Heart right ventricle (tissue), 16 donors: ENCODE measurements at regions not wholly inside any gene's neighbourhood (a gene's known extent, or its start where the extent isn't known, plus 50 kb on each side); places are given as distances from the start of the nearest gene placed in this dataset.

ENCODE experiments used
- ATAC-seq, 8 donors: fragments of 200-7000 bp; cut with Tn5 transposase; one replicate each; pipeline ENCODE4 v1.9.1; 2020; ENCODE audit warnings: mild to moderate bottlenecking in 8 of 8, moderate library complexity in 8 of 8, moderate number of reproducible peaks in 1 of 8
- DNase-seq, 2 donors: peaks; one replicate each; pipeline ENCODE4 v3.0.0-alpha.2; 2020
- H3K27ac ChIP-seq, 10 donors: fragments of 200-600 bp; sonication (generic) in 2 of 10; one replicate each; pipeline versions ENCODE4 v1.5.0 to v1.8.0; 2020 to 2022; ENCODE audit warnings: mild to moderate bottlenecking in 3 of 10
- H3K27me3 ChIP-seq, 7 donors: fragments of 200-600 bp; one replicate each; pipeline ENCODE4 v1.8.0; 2021 to 2022; ENCODE audit warnings: mild to moderate bottlenecking in 2 of 7
- H3K36me3 ChIP-seq, 9 donors: fragments of 200-600 bp; sonication (generic) in 1 of 9; one replicate each; pipeline versions ENCODE4 v1.5.0 to v1.8.0; 2020 to 2022; ENCODE audit warnings: mild to moderate bottlenecking in 2 of 9
- H3K4me1 ChIP-seq, 9 donors: fragments of 200-600 bp; sonication (generic) in 1 of 9; one replicate each; pipeline versions ENCODE4 v1.5.0 to v1.8.0; 2020 to 2022; ENCODE audit warnings: mild to moderate bottlenecking in 4 of 9
- H3K4me3 ChIP-seq, 10 donors: fragments of 200-600 bp; sonication (generic) in 2 of 10; one replicate each; pipeline versions ENCODE4 v1.5.0 to v1.8.0; 2020 to 2022; ENCODE audit warnings: mild to moderate bottlenecking in 7 of 10, moderate library complexity in 2 of 10
- H3K9me3 ChIP-seq, 11 donors: fragments of 200-600 bp in 10 of 11; sonication (generic) in 2 of 11; one replicate each; pipeline versions ENCODE4 v1.5.0 to v1.8.0; 2013 to 2022; ENCODE audit warnings: mild to moderate bottlenecking in 2 of 11, control low read depth in 1 of 11, moderate library complexity in 1 of 11
- CTCF ChIP-seq, 9 donors: fragments of 200-600 bp; sonication (generic) in 2 of 9; IDR thresholded peaks; one replicate each; pipeline versions ENCODE4 v1.5.0 to v1.8.0; 2021 to 2022; ENCODE audit warnings: antibody characterized with exemption in 9 of 9, mild to moderate bottlenecking in 5 of 9, moderate library complexity in 1 of 9
- WGBS, 2 donors: extraction: QIAGEN DNeasy Blood & Tissue Kit; methylation state at CpG; one replicate each; pipeline ENCODE4 v1.1.7; 2013; ENCODE audit warnings: inconsistent platforms in 1 of 2; 5-methylcytosine and 5-hydroxymethylcytosine counted together
- intact Hi-C, 10 donors: fragments of 100-400 bp; cut with DNase I; formaldehyde crosslinking; loops; one replicate each; pipeline versions ENCODE4 v1.11.1 to v1.14.2; 2022
- donor health status: Arrhythmogenic right ventricular cardiomyopathy.
- donor health status: ischemic (EF 13 %, LVEDD 7.1; RV severe dilation, severe dysfunction).
- donor health status: healthy with polysubstance abuse.
- donor health status: DM: no; HTN: yes; CAD: no.
- donor health status: DM: no; HTN: no; CAD: no.
- donor health status: ischemic (EF 25% LVEDD 6.9; RV normal size, moderate dysfunction).
- donor health status: ischemic (EF 25% LVEDD 5.7; RV mildly dilated, moderate dysfunction).
- donor health status: healthy.
- donor health status: DM: yes; HTN: yes; CAD: no.
- donor health status: Ischemic cardiomyopathy.
- donor health status: ischemic (EF 35%, LVEDD 5.7; RV mildly dilated, moderate dysfunction).
- donor health status: nonischemic (EF 11% LVEDD 7.7; RV severe dilation, severe dysfunction).
- donor health status: DM: yes; HTN: yes; CAD: no.
- donor health status: PGD.
- donor health status: ischemic (EF 29% LVEDD 5.4; RV normal size, mild dysfunction).
- donor health status: nonischemic (EF 23%, LVEDD 6.1; RV moderate dilation, normal function).

- 75 to 77% methylated on average over 4 of the region's 4 CpGs for WGBS, 2 donors
Measured at GRCh38 chr18:78711971-78712370, 267.6 kb upstream of the SALL3 start.

DNA sequence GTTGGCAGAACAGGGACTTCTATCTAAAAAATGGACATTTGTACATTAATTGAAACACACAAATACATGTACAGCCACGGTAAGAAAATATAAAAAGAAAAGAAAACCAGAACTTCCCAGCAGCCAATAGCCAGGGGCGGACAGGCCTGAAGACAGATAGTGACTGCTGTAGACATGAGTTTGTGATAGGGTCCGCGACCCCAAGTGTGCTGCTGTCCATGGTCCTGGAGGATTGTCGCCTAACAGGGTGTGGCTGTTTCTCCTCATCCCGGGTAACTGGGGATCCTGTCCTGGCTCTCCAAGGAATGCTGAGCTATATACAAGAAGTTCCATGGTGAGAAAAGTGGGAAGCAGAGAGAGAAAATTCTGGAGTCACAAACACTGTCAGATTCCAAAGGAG is 266.5 kb upstream of the SALL3 start:
- Histone ChIP-seq H3K4me1 (no peaks in the 10 kb centered on the region), H3K36me3 (no peaks in the 10 kb centered on the region), H3K27me3 (peaks cover 0 to 3% (median 0%) of the 10 kb centered on the region in 7 donors), H3K9me3 (peaks cover 0 to 25% (median 6%) of the 10 kb centered on the region in 11 donors), H3K27ac (no peak overlapping the region), H3K4me3 (no peak overlapping the region)
- 9 to 15% methylated on average over 6 of the region's 6 CpGs for whole genome bisulfite sequencing, 2 donors
- intact Hi-C loops = no loop called here
- DNase-seq (no peak), ATAC-seq (no peak)
- TF ChIP-seq CTCF (IDR thresholded peaks at IDR 0.05) = no peak

More at GRCh38 chr18:78711971-78712370, 267.6 kb upstream of the SALL3 start:
- no peak overlapping the region for H3K27ac ChIP-seq
- H3K4me3 ChIP-seq = no peak overlapping the region
- DNase-seq (no peak), ATAC-seq (no peak)
- H3K4me1 ChIP-seq = no peaks in the 10 kb centered on the region
- TF ChIP-seq CTCF (IDR thresholded peaks at IDR 0.05) = no peak
- no peaks in the 10 kb centered on the region for H3K36me3 ChIP-seq
- peaks cover 0 to 33% (median 13%) of the 10 kb centered on the region in 11 donors for H3K9me3 ChIP-seq
- H3K27me3 ChIP-seq = peaks cover 0 to 3% (median 0%) of the 10 kb centered on the region in 7 donors
- intact Hi-C loops = no loop called here

GRCh38 chr18:78713726-78714125 is 265.9 kb upstream of the SALL3 start:
- no peak for DNase-seq
- intact Hi-C loops = no loop called here
- H3K9me3 ChIP-seq = peaks cover 0 to 18% (median 0%) of the 10 kb centered on the region in 11 donors
- H3K27me3 ChIP-seq = peaks cover 0 to 7% (median 0%) of the 10 kb centered on the region in 7 donors
- no peaks in the 10 kb centered on the region for H3K36me3 ChIP-seq
- no peak for TF ChIP-seq CTCF (IDR thresholded peaks at IDR 0.05)
- WGBS, 2 donors = 86 to 93% methylated on average over 9 of the region's 9 CpGs
- H3K4me3 ChIP-seq = no peak overlapping the region
- H3K4me1 ChIP-seq = no peaks in the 10 kb centered on the region
- no peak for ATAC-seq
- H3K27ac ChIP-seq = no peak overlapping the region

DNA sequence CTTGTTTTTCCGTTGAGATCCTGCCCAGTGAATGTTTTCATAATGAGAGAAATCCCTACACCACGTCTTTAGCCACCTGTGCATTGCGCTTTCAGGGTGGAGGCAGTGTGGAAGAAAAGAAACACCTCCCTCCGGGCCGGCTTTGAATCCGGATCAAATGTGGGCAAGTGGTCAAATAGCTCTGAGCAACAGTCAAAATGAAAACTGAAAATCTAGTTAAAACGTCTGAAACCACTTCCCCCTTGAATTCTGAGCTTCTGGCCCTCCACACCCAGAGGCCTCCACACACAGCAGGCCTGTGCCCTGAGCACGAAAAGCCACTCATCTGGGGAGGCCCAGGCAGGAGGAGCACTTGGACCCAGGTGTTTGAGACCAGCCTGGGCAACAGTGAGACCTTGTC is 263.6 kb upstream of the SALL3 start:
- peaks cover 0 to 18% (median 8%) of the 10 kb centered on the region in 7 donors for H3K27me3 ChIP-seq
- no peaks in the 10 kb centered on the region for H3K36me3 ChIP-seq
- H3K4me3 ChIP-seq = no peak overlapping the region
- ATAC-seq (no peak), DNase-seq (no peak)
- H3K9me3 ChIP-seq = peaks cover 0 to 4% (median 0%) of the 10 kb centered on the region in 11 donors
- intact Hi-C loops = no loop called here
- no peak overlapping the region for H3K27ac ChIP-seq
- WGBS, 2 donors = 71 to 75% methylated on average over 8 of the region's 8 CpGs
- no peak for TF ChIP-seq CTCF (IDR thresholded peaks at IDR 0.05)
- no peaks in the 10 kb centered on the region for H3K4me1 ChIP-seq
